GM23338 (cell line): ENCODE measurements at regions not wholly inside any gene's neighbourhood (a gene's known extent, or its start where the extent isn't known, plus 50 kb on each side); places are given as distances from the start of the nearest gene placed in this dataset.

ENCODE experiments used
- EZH2 ChIP-seq: fragments of 200-600 bp; sonication (generic); IDR thresholded peaks from one replicate; pipeline ENCODE4 v1.8.0; 2017; ENCODE audit warnings: antibody characterized with exemption, mild to moderate bottlenecking, low read depth; ENCODE audit not compliant: unreplicated experiment
- EZH2phosphoT487 ChIP-seq: fragments of 200-600 bp; sonication (generic); IDR thresholded peaks from one replicate; pipeline ENCODE4 v1.8.1; 2018; ENCODE audit warnings: antibody characterized with exemption; ENCODE audit not compliant: unreplicated experiment
- JUNB ChIP-seq: IDR thresholded peaks from one replicate; pipeline ENCODE4 v1.6.1; 2016; ENCODE audit warnings: antibody characterized with exemption; ENCODE audit not compliant: unreplicated experiment
- POLR2AphosphoS5 ChIP-seq: IDR thresholded peaks from 2 replicates; pipeline ENCODE4 v1.6.1; 2016; ENCODE audit warnings: antibody characterized with exemption, low read depth
- TF ChIP-seq, protein P1 (sequence below), 2 experiments: fragments of 200-600 bp in 1 of 2; sonication (generic) in 1 of 2; conservative IDR thresholded peaks; 2 replicates each; pipeline versions ENCODE4 v1.5.1 to v1.6.1; 2016 to 2017; ENCODE audit warnings: antibody characterized with exemption in 2 of 2, low read depth in 2 of 2, mild to moderate bottlenecking in 2 of 2, moderate library complexity in 1 of 2
- TF ChIP-seq, protein P2 (sequence below): IDR thresholded peaks from one replicate; pipeline ENCODE4 v1.6.1; 2018; ENCODE audit warnings: antibody characterized with exemption; ENCODE audit not compliant: unreplicated experiment

DNA sequence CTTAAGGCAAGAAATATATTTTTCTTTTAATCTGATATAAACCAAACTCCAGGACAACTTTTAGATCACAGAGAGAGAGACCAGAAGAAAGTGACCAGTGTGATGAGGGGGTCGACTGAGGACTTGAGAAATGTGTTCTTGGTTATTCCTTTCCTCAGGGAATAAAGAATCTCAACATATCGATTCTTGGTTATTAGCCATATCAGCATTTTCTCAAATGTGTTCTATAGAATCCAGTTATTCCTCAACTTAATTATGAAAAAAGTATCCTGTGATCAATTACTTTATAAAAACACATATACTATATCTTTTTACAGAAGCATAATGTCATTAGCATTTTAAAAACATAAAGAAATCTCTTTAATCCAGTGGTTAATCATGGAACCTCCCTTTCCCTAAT is 222.1 kb upstream of the FAM3C start:
- no peak for TF ChIP-seq POLR2AphosphoS5
- TF ChIP-seq EZH2phosphoT487 = no peak
- TF ChIP-seq, protein P1, sequence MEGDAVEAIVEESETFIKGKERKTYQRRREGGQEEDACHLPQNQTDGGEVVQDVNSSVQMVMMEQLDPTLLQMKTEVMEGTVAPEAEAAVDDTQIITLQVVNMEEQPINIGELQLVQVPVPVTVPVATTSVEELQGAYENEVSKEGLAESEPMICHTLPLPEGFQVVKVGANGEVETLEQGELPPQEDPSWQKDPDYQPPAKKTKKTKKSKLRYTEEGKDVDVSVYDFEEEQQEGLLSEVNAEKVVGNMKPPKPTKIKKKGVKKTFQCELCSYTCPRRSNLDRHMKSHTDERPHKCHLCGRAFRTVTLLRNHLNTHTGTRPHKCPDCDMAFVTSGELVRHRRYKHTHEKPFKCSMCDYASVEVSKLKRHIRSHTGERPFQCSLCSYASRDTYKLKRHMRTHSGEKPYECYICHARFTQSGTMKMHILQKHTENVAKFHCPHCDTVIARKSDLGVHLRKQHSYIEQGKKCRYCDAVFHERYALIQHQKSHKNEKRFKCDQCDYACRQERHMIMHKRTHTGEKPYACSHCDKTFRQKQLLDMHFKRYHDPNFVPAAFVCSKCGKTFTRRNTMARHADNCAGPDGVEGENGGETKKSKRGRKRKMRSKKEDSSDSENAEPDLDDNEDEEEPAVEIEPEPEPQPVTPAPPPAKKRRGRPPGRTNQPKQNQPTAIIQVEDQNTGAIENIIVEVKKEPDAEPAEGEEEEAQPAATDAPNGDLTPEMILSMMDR (conservative IDR thresholded peaks at IDR 0.05; ENCODE audit: low read depth in 2 of 2) = no peak
- no peak for TF ChIP-seq EZH2
- TF ChIP-seq JUNB = no peak
- TF ChIP-seq, protein P2, sequence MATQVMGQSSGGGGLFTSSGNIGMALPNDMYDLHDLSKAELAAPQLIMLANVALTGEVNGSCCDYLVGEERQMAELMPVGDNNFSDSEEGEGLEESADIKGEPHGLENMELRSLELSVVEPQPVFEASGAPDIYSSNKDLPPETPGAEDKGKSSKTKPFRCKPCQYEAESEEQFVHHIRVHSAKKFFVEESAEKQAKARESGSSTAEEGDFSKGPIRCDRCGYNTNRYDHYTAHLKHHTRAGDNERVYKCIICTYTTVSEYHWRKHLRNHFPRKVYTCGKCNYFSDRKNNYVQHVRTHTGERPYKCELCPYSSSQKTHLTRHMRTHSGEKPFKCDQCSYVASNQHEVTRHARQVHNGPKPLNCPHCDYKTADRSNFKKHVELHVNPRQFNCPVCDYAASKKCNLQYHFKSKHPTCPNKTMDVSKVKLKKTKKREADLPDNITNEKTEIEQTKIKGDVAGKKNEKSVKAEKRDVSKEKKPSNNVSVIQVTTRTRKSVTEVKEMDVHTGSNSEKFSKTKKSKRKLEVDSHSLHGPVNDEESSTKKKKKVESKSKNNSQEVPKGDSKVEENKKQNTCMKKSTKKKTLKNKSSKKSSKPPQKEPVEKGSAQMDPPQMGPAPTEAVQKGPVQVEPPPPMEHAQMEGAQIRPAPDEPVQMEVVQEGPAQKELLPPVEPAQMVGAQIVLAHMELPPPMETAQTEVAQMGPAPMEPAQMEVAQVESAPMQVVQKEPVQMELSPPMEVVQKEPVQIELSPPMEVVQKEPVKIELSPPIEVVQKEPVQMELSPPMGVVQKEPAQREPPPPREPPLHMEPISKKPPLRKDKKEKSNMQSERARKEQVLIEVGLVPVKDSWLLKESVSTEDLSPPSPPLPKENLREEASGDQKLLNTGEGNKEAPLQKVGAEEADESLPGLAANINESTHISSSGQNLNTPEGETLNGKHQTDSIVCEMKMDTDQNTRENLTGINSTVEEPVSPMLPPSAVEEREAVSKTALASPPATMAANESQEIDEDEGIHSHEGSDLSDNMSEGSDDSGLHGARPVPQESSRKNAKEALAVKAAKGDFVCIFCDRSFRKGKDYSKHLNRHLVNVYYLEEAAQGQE = no peak
